Small intestine (tissue), 7 donors: ENCODE measurements at regions not wholly inside any gene's neighbourhood (a gene's known extent, or its start where the extent isn't known, plus 50 kb on each side); places are given as distances from the start of the nearest gene placed in this dataset.

Source experiments
- DNase-seq, 2 donors: peaks; one replicate each; pipeline versions ENCODE4 v3.0.0 to v3.0.0-alpha.2; 2013
- FAIRE-seq: peaks from 2 replicates; lab custom pipeline; 2012; peaks lifted over from hg19 to GRCh38; lab: Jason Lieb, UNC
- H3K27ac ChIP-seq, 3 donors: one replicate each; pipeline ENCODE4 v1.5.1; 2013; ENCODE audit warnings: low read length in 2 of 3, mild to moderate bottlenecking in 2 of 3, control low read depth in 1 of 3, inconsistent platforms in 1 of 3, low read depth in 1 of 3, moderate library complexity in 1 of 3
- H3K27me3 ChIP-seq, 3 donors: one replicate each; pipeline ENCODE4 v1.6.1; 2013; ENCODE audit warnings: low read length in 3 of 3, inconsistent platforms in 1 of 3; ENCODE audit not compliant: control insufficient read depth in 3 of 3, insufficient read depth in 3 of 3
- H3K36me3 ChIP-seq, 3 donors: one replicate each; pipeline ENCODE4 v1.6.1; 2013; ENCODE audit warnings: low read length in 3 of 3, inconsistent platforms in 1 of 3, low read depth in 1 of 3, mild to moderate bottlenecking in 1 of 3, moderate library complexity in 1 of 3; ENCODE audit not compliant: control insufficient read depth in 3 of 3, insufficient read depth in 2 of 3
- H3K4me1 ChIP-seq, 3 donors: one replicate each; pipeline ENCODE4 v1.6.1; 2013; ENCODE audit warnings: low read length in 2 of 3, inconsistent platforms in 1 of 3, low read depth in 1 of 3, mild to moderate bottlenecking in 1 of 3, moderate library complexity in 1 of 3; ENCODE audit not compliant: control insufficient read depth in 3 of 3, insufficient read depth in 2 of 3
- H3K4me3 ChIP-seq, 3 donors: one replicate each; pipeline ENCODE4 v1.5.1; 2013; ENCODE audit warnings: low read length in 3 of 3, control low read depth in 1 of 3, inconsistent platforms in 1 of 3, low read depth in 1 of 3, mild to moderate bottlenecking in 1 of 3, moderate library complexity in 1 of 3
- H3K9me3 ChIP-seq, 2 donors: one replicate each; pipeline ENCODE4 v1.6.1; 2013; ENCODE audit warnings: low read depth in 1 of 2, low read length in 1 of 2; ENCODE audit not compliant: control insufficient read depth in 2 of 2, insufficient read depth in 1 of 2
- WGBS, 3 donors: extraction: QIAGEN DNeasy Blood & Tissue Kit; methylation state at CpG; one replicate each; pipeline ENCODE4 v1.1.7; 2013; 5-methylcytosine and 5-hydroxymethylcytosine counted together
- donor health status: healthy with polysubstance abuse.
- donor health status: control.
- donor health status: control.
- donor health status: Bipolar disorder and iron deficiency.
- donor health status: healthy.

- DNase-seq, result no peak
- H3K4me1 ChIP-seq, result no peaks in the 10 kb centered on the region
- no peak overlapping the region for H3K4me3 ChIP-seq
- WGBS, 3 donors, result 41 to 71% (median 69%) methylated on average over 1 of the region's 1 CpG
- H3K9me3 ChIP-seq, result peaks cover 0 to 2% of the 10 kb centered on the region in 2 donors
- no peaks in the 10 kb centered on the region for H3K36me3 ChIP-seq
- no peaks in the 10 kb centered on the region for H3K27me3 ChIP-seq
- H3K27ac ChIP-seq, result no peak overlapping the region
- no peak for FAIRE-seq
Measured at GRCh38 chr2:65598996-65599395, 166.6 kb upstream of the SPRED2 start.

DNA sequence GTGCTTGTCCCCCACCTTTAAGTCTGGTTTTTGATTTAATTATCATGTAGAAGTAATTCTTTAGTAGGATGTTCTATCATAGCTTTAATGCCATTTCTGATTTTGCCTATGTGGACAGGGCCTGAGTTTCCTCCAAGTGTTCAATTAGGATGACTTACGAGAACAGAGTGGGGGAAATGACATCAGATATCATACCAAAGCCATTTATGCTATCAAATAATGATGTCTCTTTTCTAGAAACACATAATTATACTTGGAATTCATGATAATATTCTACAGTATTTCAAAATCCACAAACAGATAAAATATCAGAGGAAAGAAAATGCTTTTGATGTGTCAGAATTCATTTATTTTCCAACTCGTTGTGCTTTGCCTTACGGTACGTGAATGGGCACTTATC lies 165.9 kb upstream of the SPRED2 start:
- H3K36me3 ChIP-seq, result no peaks in the 10 kb centered on the region
- no peak overlapping the region for H3K27ac ChIP-seq
- FAIRE-seq (no peak), DNase-seq (no peak)
- WGBS, 3 donors, result 89 to 93% (median 92%) methylated on average over 4 of the region's 4 CpGs
- H3K27me3 ChIP-seq, result no peaks in the 10 kb centered on the region
- no peak overlapping the region for H3K4me3 ChIP-seq
- peaks cover 0 to 2% of the 10 kb centered on the region in 2 donors for H3K9me3 ChIP-seq
- no peaks in the 10 kb centered on the region for H3K4me1 ChIP-seq

GRCh38 chr2:65595630-65596029 lies 163.2 kb upstream of the SPRED2 start:
- H3K36me3 ChIP-seq, result no peaks in the 10 kb centered on the region
- H3K9me3 ChIP-seq, result peaks cover 0 to 2% of the 10 kb centered on the region in 2 donors
- H3K27ac ChIP-seq, result no peak overlapping the region
- H3K4me3 ChIP-seq, result no peak overlapping the region
- DNase-seq, result no peak
- no peak for FAIRE-seq
- H3K4me1 ChIP-seq, result no peaks in the 10 kb centered on the region
- H3K27me3 ChIP-seq, result no peaks in the 10 kb centered on the region

DNA sequence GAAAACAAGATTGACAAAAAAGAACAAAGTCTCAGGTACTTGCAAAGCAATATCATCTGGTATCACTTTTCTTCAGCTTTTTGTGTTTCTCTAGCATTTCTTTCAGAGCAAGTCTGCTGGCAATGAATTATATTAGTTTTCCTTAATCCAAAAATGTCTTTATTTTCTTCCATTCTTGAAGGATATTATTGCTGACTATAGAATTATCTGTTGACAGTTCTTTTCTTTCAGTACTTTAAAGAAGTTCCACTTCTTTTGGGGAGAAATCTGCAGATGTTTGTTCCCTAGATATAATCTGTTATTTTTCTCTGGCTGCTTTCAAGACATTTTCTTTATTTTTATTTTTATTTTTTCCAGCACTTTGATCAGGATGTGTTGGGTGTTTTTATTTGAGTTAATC lies 161.8 kb upstream of the SPRED2 start:
- no peak for FAIRE-seq
- DNase-seq, result no peak
- H3K4me1 ChIP-seq, result no peaks in the 10 kb centered on the region
- no peak overlapping the region for H3K4me3 ChIP-seq
- no peaks in the 10 kb centered on the region for H3K27me3 ChIP-seq
- H3K36me3 ChIP-seq, result no peaks in the 10 kb centered on the region
- H3K9me3 ChIP-seq, result peaks cover 0 to 2% of the 10 kb centered on the region in 2 donors
- H3K27ac ChIP-seq, result no peak overlapping the region

- no peaks in the 10 kb centered on the region for H3K4me1 ChIP-seq
- no peaks in the 10 kb centered on the region for H3K36me3 ChIP-seq
- FAIRE-seq (no peak), DNase-seq (no peak)
- H3K9me3 ChIP-seq, result peaks cover 0 to 2% of the 10 kb centered on the region in 2 donors
- H3K27ac ChIP-seq, result no peak overlapping the region
- WGBS, 3 donors, result 76 to 85% (median 83%) methylated on average over 2 of the region's 2 CpGs
- no peaks in the 10 kb centered on the region for H3K27me3 ChIP-seq
- no peak overlapping the region for H3K4me3 ChIP-seq
Measured at GRCh38 chr2:65589667-65590066, 157.3 kb upstream of the SPRED2 start.

GRCh38 chr2:65587779-65588178 lies 155.4 kb upstream of the SPRED2 start:
- WGBS, 3 donors, result 95 to 97% (median 96%) methylated on average over 4 of the region's 4 CpGs
- H3K4me3 ChIP-seq, result no peak overlapping the region
- FAIRE-seq, result no peak
- H3K4me1 ChIP-seq, result no peaks in the 10 kb centered on the region
- no peaks in the 10 kb centered on the region for H3K9me3 ChIP-seq
- no peaks in the 10 kb centered on the region for H3K27me3 ChIP-seq
- no peaks in the 10 kb centered on the region for H3K36me3 ChIP-seq
- no peak for DNase-seq
- H3K27ac ChIP-seq, result no peak overlapping the region

GRCh38 chr2:65586516-65586915 lies 154.1 kb upstream of the SPRED2 start:
- no peaks in the 10 kb centered on the region for H3K27me3 ChIP-seq
- 45 to 61% (median 58%) methylated on average over 4 of the region's 4 CpGs for WGBS, 3 donors
- H3K4me1 ChIP-seq, result no peaks in the 10 kb centered on the region
- no peaks in the 10 kb centered on the region for H3K9me3 ChIP-seq
- DNase-seq (no peak), FAIRE-seq (no peak)
- no peaks in the 10 kb centered on the region for H3K36me3 ChIP-seq
- H3K4me3 ChIP-seq, result no peak overlapping the region
- no peak overlapping the region for H3K27ac ChIP-seq

DNA sequence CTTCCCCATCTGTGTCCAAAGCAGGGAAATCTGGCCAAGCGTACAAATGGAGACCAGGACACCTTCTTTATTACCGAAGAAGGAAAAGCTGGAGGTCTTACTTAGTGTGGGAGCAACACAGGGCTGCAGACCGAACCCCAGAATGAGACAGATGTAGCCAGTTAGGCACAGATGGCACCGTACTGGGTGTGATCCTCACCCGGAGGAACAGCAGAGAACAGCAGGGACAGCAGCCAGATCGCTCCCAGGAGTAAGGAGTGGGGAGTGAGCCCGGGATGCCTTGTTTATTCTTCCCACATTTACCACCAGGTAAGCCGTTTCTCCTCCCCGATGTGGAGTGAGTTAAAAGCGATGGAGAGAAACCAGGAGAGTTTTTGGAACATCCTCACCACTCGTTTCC lies 150.7 kb upstream of the SPRED2 start:
- H3K27me3 ChIP-seq, result peaks cover 0 to 11% (median 0%) of the 10 kb centered on the region in 3 donors
- 67 to 73% (median 67%) methylated on average over 11 of the region's 11 CpGs for WGBS, 3 donors
- no peak for FAIRE-seq

DNA sequence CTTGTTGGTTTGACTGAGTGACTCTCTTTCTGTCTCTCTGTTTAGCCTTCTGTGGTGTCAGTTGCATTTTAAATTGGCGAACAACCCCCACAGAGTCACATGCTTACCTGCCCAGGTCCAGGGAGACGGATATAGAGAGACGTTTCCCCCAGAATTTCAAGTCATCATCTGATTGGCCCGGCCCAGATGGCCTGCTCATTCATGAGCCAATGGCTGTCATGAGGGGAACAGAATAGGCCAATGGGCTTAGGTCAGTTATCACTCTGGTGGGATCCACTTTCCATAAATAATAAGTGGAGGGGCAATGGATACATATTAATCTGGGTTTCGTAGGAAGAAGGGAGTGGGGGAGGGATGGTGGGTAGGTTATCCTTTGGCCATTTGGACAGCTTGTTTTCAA lies 150.0 kb upstream of the SPRED2 start:
- FAIRE-seq (no peak), DNase-seq (no peak)
- 83 to 90% (median 86%) methylated on average over 5 of the region's 5 CpGs for WGBS, 3 donors
- Histone ChIP-seq H3K36me3 (no peaks in the 10 kb centered on the region), H3K27ac (no peak overlapping the region), H3K9me3 (no peaks in the 10 kb centered on the region), H3K4me3 (no peak overlapping the region), H3K27me3 (peaks cover 0 to 11% (median 0%) of the 10 kb centered on the region in 3 donors), H3K4me1 (no peaks in the 10 kb centered on the region)

More for the DNA sequence above, 150.7 kb upstream of the SPRED2 start:
- no peaks in the 10 kb centered on the region for H3K4me1 ChIP-seq
- H3K36me3 ChIP-seq, result no peaks in the 10 kb centered on the region
- no peak overlapping the region for H3K4me3 ChIP-seq
- DNase-seq, result no peak
- H3K27ac ChIP-seq, result no peak overlapping the region
- no peaks in the 10 kb centered on the region for H3K9me3 ChIP-seq
